ELF-1 (cell line): ENCODE measurements at regions not wholly inside any gene's neighbourhood (a gene's known extent, or its start where the extent isn't known, plus 50 kb on each side); places are given as distances from the start of the nearest gene placed in this dataset.

ENCODE experiments used
- DNase-seq: peaks from one replicate; pipeline ENCODE4 v3.0.0-alpha.2; 2016; ENCODE audit warnings: low read depth, low spot score

- no peak for DNase-seq
Observed at GRCh38 chr3:118239253-118239652, 795.4 kb downstream of the IGSF11 start.

GRCh38 chr3:118244761-118245160, 789.9 kb downstream of the IGSF11 start:
- DNase-seq = peak; percentile 14

- DNase-seq = no peak
Observed at GRCh38 chr3:118245312-118245711, 789.3 kb downstream of the IGSF11 start.

GRCh38 chr3:118258850-118259249, 775.8 kb downstream of the IGSF11 start:
- DNase-seq = peak; percentile 64

- DNase-seq = no peak
Observed at GRCh38 chr3:118262800-118263402, 771.7 kb downstream of the IGSF11 start.

DNA sequence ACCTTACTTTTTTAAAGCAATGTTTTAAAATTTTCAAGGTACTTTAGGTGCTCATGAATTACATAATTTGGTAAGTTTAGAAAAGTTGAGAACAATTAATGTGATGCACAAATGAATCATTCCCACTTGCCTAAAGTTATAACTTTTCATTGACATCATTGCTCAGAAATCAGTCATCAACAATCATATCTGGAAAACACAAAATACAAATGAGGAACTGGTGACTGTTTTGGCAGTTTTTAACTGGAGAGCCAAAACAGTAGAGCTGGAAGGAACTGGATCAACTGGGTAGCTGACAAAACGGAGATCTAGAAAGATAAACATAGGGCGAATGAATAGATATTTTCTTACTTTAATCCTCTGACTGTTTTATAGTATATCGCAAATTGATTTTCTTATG, 767.1 kb downstream of the IGSF11 start:
- no peak for DNase-seq

DNA sequence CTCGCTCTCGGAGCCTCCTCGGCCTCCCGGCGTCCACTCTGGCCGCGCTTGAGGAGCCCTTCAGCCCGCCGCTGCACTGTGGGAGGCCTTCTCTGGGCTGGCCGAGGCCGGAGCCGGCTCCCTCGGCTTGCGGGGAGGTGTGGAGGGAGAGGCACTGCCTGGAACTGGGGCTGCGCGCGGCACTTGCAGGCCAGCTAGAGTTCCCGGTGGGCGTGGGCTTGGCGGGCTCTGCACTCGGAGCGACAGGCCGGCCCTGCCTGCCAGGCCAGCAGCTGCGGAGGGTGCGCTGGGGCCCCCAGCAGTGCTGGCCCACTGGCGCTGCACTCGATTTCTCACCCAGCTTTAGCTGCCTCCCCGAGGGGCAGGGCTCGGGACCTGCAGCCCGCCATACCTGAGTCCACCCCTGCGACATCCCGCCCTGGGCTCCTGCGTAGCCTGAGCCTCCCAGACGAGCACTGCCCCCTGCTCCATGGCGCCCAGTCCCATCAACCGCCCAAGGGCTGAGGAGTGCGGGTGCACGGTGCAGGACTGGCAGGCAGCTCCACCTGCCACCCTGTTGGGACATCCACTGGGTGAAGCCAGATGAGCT, 765.0 kb downstream of the IGSF11 start:
- DNase-seq = no peak

DNA sequence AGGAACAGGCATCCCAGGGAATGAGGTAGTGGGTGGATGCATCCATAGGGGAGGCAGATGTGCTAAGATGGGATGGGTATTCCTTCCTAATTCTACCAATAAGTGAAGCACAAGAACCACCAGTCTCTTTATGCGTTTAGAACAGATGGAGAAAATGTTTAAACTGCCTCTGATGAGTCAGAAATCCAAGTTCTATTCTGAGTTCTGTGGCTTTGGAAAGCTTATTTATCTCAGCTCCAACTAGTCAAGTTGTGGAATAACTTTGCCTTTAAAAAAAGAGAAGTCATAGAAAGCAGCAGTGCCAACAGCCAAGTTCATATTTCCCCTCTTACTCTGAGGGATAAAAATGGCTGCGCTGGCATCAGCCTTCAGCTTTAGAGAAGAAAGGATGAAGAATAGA, 761.7 kb downstream of the IGSF11 start:
- DNase-seq = no peak

- no peak for DNase-seq
Observed at GRCh38 chr3:118277814-118278213, 756.8 kb downstream of the IGSF11 start.

DNA sequence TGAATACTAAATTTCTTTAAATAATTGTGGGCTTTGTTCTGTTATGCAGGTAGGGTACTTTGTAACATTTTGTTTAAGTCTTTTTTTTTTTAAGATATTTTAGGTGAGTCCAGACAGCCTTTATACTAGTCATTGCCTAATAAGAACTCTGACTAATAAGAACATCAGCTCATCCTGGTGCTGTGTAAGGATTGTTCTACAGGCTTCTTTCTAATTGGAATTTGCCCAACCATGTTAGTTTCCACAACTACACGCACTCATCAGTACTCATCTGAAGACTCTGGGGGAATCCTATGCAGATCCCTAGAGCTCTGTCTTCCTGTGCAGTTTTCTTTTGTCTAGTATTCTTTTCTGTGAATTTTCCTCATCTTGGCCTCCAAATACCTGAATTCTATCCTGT, 741.8 kb downstream of the IGSF11 start:
- DNase-seq = no peak

GRCh38 chr3:118298133-118298532, 736.5 kb downstream of the IGSF11 start:
- no peak for DNase-seq

DNA sequence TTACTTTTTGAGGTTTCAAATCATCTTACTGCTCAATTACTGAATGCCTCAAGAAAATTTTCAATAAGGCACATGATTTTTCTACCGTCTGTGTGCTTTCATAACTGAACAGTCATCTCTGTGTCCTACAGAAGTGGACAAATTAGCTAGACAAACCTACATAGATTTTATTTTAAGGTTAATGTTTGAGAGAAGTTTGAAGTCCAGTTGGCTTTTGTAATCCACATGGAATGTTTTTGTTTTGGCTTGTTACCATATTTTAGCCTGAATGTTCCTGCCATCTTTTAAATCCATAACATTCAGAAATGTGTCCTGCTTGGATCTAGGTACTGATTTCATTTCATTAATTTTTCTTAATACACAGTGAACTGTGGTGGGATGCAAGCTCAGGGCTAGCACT, 730.1 kb downstream of the IGSF11 start:
- DNase-seq = no peak

GRCh38 chr3:118332699-118333098, 701.9 kb downstream of the IGSF11 start:
- no peak for DNase-seq

- DNase-seq = no peak
Observed at GRCh38 chr3:118337649-118338048, 697.0 kb downstream of the IGSF11 start.

DNA sequence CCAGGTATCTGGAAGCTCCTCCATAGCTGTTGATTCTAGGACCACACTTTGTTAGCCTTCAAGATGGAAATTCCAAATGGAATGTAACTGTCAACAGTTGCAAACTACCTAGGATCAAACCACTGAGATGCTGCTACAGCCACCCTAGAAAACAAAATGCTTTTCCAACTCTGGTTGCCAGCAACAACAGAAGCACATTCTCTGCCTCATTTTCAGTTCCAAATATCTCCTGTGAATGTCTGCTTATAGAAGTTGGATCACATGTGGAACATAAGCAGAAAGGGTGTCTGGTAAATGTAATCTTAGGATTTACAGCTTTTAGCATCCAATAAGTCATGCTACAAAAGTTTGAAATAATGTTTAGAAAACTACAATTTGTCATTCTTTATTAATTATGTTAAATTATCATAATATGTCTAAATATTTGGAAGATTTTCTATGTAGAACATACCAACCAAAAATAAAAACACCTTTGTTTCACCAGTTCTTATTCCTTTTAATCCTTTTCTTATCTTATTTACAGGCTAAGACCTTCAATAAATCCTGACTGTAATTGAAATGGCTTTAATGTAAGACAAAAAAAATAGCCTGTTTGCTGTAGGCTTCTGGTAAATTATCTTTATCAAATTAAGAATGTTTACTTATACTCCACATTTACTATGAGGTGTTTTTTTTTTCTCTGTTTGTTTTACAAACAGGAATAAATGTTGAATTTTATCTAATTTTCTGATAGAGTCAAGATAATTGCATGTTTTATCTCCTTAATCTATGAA, 687.1 kb downstream of the IGSF11 start:
- no peak for DNase-seq

DNA sequence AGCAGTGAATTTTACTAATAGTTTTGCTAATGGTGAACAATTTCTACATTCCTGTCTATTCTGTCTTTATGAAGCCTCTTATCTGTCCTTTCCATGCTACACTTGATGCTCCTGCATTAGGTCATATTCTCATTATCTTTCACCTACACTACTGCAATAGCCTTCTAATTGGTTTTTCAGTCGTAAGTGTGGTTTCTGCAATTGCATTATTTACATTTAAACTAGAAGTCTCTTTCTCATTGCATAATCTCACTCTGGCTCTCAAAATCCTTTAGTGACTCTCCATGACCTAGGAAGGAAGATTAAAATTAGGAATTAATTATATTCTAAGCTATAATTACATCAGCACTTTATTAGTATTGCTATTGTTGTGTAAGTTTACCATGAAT, 686.5 kb downstream of the IGSF11 start:
- no peak for DNase-seq

- DNase-seq = no peak
Observed at GRCh38 chr3:118354556-118354955, 680.1 kb downstream of the IGSF11 start.

GRCh38 chr3:118369892-118370491, 664.7 kb downstream of the IGSF11 start:
- DNase-seq = no peak

DNA sequence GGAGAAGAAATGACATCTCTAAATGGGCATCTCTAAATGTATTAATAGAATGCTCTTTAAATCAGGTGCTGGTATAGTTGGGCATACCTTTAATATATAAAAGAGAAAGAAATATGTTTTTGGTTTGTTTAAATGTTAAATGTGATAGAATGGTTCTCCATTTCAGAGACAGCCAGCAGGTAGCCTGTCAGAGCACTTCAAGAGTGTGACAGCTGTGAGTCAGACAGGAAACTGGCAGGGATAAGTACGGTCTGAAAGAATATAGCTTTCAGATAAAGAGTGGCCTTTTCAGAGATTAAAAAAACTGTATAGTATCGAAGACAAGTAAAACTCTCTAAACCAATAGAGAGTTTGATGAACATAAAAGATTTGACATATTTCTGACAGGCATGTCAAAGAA, 654.1 kb downstream of the IGSF11 start:
- no peak for DNase-seq

- no peak for DNase-seq
Observed at GRCh38 chr3:118396491-118396890, 638.2 kb downstream of the IGSF11 start.

GRCh38 chr3:118400086-118400485, 634.6 kb downstream of the IGSF11 start:
- DNase-seq = no peak

- no peak for DNase-seq
Observed at GRCh38 chr3:118400886-118401285, 633.8 kb downstream of the IGSF11 start.

DNA sequence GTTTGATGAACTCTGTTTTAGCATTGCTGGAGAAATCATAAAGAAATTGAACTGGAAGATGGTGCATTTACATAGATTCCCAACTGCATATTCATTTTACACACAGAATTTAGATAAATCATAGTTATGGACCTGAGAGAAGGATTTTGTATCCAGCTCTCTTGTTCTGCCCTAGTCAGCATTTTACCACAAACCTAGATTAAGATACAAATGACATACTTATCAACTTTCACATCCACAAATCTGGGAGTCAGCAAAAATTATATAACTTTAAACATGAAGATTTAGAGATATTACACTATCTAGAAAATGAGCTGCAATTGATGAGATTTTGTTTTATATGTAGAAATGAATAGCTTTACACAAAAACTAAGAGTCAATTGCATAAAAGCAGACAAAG, 632.8 kb downstream of the IGSF11 start:
- no peak for DNase-seq
